ENCODE measurements at regions not wholly inside any gene's neighbourhood (a gene's known extent, or its start where the extent isn't known, plus 50 kb on each side); places are given as distances from the start of the nearest gene placed in this dataset.

DNA sequence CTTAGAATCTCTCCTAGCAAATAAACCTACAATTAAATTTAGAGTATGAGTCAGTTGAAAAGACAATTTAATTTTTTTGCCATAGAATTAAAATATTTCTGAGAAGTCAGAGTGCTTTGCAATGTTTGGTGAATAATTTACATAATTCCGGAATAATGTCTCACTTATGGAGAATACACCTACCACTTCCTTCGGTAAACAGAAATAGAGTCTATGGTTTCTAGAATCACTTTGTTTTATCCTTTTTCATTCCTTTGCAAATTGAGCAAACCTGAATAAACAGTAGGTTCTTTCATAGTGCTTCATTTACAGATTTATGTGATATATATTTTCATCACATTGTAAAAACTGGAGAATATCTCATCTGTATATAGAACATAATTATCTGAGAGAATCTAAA lies 211.7 kb downstream of the PMAIP1 start:
- H3K9me3 Mint-ChIP-seq (ENCODE audit: low read depth): peaks cover 9% of the 10 kb centered on the region
- H3K4me3 Mint-ChIP-seq (ENCODE audit: low read depth): no peak overlapping the region
- no peaks in the 10 kb centered on the region for H3K36me3 Mint-ChIP-seq (ENCODE audit: insufficient read depth)
- no peaks in the 10 kb centered on the region for H3K4me1 Mint-ChIP-seq (ENCODE audit: low read depth)
- DNase-seq (ENCODE audit: low spot score, unreplicated experiment): no peak
- no peaks in the 10 kb centered on the region for H3K27me3 Mint-ChIP-seq
- no peak overlapping the region for H3K27ac Mint-ChIP-seq
- TF ChIP-seq, protein P1, sequence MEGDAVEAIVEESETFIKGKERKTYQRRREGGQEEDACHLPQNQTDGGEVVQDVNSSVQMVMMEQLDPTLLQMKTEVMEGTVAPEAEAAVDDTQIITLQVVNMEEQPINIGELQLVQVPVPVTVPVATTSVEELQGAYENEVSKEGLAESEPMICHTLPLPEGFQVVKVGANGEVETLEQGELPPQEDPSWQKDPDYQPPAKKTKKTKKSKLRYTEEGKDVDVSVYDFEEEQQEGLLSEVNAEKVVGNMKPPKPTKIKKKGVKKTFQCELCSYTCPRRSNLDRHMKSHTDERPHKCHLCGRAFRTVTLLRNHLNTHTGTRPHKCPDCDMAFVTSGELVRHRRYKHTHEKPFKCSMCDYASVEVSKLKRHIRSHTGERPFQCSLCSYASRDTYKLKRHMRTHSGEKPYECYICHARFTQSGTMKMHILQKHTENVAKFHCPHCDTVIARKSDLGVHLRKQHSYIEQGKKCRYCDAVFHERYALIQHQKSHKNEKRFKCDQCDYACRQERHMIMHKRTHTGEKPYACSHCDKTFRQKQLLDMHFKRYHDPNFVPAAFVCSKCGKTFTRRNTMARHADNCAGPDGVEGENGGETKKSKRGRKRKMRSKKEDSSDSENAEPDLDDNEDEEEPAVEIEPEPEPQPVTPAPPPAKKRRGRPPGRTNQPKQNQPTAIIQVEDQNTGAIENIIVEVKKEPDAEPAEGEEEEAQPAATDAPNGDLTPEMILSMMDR (IDR thresholded peaks at IDR 0.05; ENCODE audit: unreplicated experiment): no peak

DNA sequence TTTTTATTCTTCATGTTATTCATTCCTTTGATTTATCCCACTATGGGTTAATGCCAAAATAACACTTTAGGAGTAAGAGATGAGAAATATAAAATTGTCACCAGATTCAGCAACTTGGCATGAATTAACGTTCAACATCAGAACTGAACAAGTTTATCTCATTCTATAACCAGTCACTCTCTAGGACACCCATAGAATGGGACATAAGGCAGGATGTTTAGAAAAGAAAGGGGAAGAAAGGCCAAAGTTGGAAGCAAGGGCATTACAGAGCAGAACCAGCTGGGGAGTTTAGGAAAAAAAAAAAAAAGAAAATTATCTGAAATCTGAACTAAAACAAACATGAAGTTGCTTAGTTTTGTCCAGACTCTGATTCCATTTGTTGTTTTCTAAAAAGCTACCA lies 211.0 kb downstream of the PMAIP1 start:
- H3K27ac Mint-ChIP-seq: no peak overlapping the region
- TF ChIP-seq, protein P1 (IDR thresholded peaks at IDR 0.05; ENCODE audit: unreplicated experiment): no peak
- H3K36me3 Mint-ChIP-seq (ENCODE audit: insufficient read depth): no peaks in the 10 kb centered on the region
- peaks cover 4% of the 10 kb centered on the region for H3K9me3 Mint-ChIP-seq (ENCODE audit: low read depth)
- no peak for DNase-seq (ENCODE audit: low spot score, unreplicated experiment)
- H3K4me1 Mint-ChIP-seq (ENCODE audit: low read depth): no peaks in the 10 kb centered on the region
- no peaks in the 10 kb centered on the region for H3K27me3 Mint-ChIP-seq
- H3K4me3 Mint-ChIP-seq (ENCODE audit: low read depth): no peak overlapping the region

DNA sequence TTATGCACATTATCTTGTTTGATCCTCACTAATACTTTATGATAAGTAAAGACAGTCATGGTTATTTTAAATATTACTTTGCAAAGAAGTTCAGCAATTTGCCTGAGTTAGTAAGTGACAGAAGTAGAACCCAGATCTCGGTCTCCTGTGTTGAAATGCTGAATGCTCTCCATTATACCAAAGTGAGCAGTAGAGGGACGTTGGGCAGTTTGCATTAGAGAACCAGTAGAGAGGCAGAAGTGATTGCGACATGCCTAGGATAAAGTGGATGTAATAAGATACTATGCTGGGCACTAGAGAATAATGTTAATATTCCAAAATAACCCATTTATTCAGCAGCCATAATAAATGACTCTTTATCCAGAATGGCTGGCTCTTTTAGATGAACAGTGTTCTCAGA lies 201.0 kb downstream of the PMAIP1 start:
- TF ChIP-seq, protein P1 (IDR thresholded peaks at IDR 0.05; ENCODE audit: unreplicated experiment): no peak
- Mint-ChIP-seq H3K4me3 (ENCODE audit: low read depth) (no peak overlapping the region), H3K4me1 (ENCODE audit: low read depth) (no peaks in the 10 kb centered on the region), H3K27ac (no peak overlapping the region), H3K27me3 (no peaks in the 10 kb centered on the region), H3K36me3 (ENCODE audit: insufficient read depth) (no peaks in the 10 kb centered on the region), H3K9me3 (ENCODE audit: low read depth) (peaks cover 4% of the 10 kb centered on the region)
- no peak for DNase-seq (ENCODE audit: low spot score, unreplicated experiment)

DNA sequence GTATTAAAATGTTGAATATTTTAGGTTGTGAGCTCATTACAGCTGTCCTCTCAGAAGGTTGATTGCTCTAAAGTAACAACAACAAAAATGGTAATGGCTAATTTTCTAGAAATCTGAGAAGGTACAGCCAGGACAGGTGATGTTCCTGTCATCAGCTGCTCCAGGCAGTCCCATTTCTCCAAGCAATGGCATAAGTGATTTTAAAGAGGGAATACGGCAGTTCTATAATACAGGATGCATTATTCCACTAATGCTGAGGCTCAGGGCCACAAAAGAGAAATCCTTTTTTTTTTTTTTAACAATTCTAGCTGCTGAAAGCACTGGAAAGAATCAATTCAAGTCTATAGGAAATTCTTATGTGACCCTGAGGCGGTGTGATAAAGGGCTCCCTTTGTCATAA lies 199.9 kb downstream of the PMAIP1 start:
- no peaks in the 10 kb centered on the region for H3K36me3 Mint-ChIP-seq (ENCODE audit: insufficient read depth)
- DNase-seq (ENCODE audit: low spot score, unreplicated experiment): no peak
- H3K27ac Mint-ChIP-seq: no peak overlapping the region
- no peaks in the 10 kb centered on the region for H3K4me1 Mint-ChIP-seq (ENCODE audit: low read depth)
- no peaks in the 10 kb centered on the region for H3K9me3 Mint-ChIP-seq (ENCODE audit: low read depth)
- TF ChIP-seq, protein P1 (IDR thresholded peaks at IDR 0.05; ENCODE audit: unreplicated experiment): no peak
- no peak overlapping the region for H3K4me3 Mint-ChIP-seq (ENCODE audit: low read depth)
- no peaks in the 10 kb centered on the region for H3K27me3 Mint-ChIP-seq

DNA sequence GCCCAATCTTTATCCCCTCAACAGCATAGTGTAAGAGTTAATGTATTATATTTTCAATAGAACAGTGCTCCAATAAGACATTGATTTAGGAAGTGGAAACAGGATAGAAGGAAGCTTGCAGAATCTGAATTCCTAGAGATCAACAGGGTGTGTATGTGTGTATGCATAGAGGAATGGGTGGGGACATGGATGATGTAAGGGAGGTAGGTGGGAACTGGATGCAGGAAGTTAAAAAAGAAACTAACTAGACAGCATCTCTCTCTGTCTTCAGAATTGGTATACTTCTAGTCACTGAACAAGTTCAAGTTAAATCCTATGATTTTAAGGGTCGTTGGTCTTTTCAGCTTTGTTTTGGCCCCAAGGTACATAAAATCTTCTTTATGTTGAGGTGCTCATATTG lies 196.6 kb downstream of the PMAIP1 start:
- H3K4me1 Mint-ChIP-seq (ENCODE audit: low read depth): no peaks in the 10 kb centered on the region
- no peak for DNase-seq (ENCODE audit: low spot score, unreplicated experiment)
- H3K36me3 Mint-ChIP-seq (ENCODE audit: insufficient read depth): no peaks in the 10 kb centered on the region
- no peaks in the 10 kb centered on the region for H3K27me3 Mint-ChIP-seq
- TF ChIP-seq, protein P1 (IDR thresholded peaks at IDR 0.05; ENCODE audit: unreplicated experiment): no peak
- H3K9me3 Mint-ChIP-seq (ENCODE audit: low read depth): peaks cover 6% of the 10 kb centered on the region
- H3K27ac Mint-ChIP-seq: no peak overlapping the region
- no peak overlapping the region for H3K4me3 Mint-ChIP-seq (ENCODE audit: low read depth)

Data from progenitor cell of endocrine pancreas (in vitro differentiated cells).